HG02981 (cell line): ENCODE measurements at regions not wholly inside any gene's neighbourhood (a gene's known extent, or its start where the extent isn't known, plus 50 kb on each side); places are given as distances from the start of the nearest gene placed in this dataset.
A peak's percentile ranks its signal among the peaks of the same experiment; 100 is the strongest.
"Not testable (repeated sequence)": the region's sequence is repeated elsewhere in the genome, so short reads cannot be mapped to it uniquely, and the experiment has no call there.

Experiments used
- ATAC-seq: cut with Tn5 transposase; IDR thresholded peaks from one replicate; pipeline ENCODE4 v1.9.1; 2021; ENCODE audit warnings: mild to moderate bottlenecking, moderate library complexity; ENCODE audit not compliant: unreplicated experiment

DNA sequence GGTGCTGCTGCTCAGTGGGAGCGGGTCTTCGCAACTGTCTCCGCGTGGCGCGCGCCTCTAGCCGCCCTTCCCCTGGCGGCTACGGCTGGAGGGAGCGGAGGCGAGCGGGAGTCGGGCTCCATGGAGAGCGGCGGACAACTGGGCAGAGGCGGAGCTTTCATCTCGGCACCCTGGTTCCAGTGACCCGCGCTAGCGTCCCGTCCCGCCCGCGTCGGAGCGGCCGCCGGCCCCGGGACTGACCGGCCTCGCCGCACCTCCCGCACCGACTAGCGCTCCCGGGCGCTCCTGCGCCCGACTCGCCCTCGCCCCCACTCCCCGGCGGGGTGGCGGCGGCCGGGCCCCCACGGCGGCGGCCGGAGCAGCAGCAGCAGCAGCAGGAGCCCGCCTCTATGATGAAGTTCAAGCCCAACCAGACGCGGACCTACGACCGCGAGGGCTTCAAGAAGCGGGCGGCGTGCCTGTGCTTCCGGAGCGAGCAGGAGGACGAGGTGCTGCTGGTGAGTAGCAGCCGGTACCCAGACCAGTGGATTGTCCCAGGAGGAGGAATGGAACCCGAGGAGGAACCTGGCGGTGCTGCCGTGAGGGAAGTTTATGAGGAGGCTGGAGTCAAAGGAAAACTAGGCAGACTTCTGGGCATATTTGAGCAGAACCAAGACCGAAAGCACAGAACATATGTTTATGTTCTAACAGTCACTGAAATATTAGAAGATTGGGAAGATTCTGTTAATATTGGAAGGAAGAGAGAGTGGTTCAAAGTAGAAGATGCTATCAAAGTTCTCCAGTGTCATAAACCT is 69.2 kb upstream of the NOTCH2NLA start:
- ATAC-seq, result peak; percentile 44

DNA sequence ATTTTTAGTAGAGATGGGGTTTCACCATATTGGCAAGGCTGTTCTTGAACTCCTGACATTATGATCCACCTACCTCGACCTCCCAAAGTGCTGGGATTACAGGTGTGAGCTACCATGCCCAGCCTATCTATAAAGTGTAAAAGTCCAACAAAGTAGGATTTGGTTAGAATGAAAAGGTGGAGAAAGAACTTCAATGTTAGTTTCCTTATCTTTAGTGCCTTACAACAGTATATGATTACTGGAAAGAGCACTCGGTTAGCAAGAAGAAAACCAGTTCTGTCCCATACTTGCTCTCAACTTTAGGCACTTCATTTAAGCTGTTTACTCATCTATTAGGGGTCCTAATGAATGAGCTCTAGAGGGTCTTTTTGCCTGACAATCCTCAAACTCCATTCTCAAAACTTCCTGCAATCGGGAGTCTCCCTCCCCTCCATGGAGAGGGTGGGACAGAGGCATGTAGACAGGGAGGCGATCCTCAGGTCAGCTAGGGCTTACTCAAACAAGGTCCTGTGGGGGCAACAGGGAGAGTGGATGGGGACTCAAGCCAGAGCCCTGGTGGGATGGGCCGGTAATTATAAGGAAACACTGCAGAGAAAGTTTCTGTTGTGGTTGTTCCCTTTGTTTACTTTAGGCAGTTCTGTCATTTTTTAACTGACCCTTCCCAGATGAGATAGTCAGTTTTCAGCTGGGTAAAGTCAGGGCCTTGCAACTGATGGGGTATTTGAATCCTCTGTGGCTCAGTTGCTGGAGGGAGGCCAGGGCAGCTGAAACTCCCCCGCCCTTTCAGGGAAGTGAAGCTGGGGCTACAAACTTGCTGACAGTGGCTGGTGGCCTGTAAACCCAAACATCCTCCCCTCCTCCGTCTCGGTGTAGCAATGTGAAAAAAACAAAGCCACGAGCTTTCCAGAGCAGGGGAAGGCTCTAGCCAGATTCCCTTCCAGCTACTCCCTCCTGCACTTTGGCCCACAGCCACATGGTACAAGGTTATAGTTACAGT is 64.4 kb upstream of the NOTCH2NLA start:
- ATAC-seq, result peak; percentile 67

DNA sequence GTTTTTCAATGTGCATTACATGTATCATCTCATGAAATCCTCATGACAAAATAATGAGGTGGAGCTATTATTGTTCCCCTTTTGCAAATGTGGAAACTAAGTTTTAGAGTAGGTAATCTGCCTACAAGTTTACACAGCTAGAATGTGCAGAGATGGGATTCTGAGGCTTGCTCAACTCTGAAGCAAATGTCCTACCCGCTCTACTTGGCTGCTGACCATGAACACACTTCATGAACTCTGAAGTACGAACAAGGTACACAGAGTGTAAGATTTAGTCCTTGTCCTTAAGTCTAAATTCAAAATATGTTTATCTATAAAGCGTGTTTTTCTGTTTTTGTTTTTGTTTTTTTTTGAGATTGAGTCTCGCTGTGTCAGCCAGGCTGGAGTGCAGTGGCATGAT is 63.6 kb upstream of the NOTCH2NLA start:
- ATAC-seq, result not testable (repeated sequence)

DNA sequence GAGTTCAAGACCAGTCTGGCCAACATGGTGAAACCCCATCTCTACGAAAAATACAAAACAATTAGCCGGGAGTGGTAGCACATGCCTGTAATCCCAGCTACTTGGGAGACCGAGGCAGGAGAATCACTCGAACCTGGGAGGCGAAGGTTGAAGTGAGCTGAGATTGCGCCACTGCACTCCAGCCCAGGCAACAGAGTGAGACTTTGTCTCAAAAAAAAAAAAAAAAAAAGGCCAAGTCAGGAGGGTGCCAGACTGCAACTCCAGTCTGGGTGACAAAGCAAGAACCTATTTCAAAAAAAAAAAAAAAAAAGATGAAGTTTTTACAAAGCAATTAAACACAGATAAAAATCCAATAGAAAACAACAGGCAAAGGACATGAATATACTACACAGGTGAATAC is 59.1 kb upstream of the NOTCH2NLA start:
- ATAC-seq, result not testable (repeated sequence)

DNA sequence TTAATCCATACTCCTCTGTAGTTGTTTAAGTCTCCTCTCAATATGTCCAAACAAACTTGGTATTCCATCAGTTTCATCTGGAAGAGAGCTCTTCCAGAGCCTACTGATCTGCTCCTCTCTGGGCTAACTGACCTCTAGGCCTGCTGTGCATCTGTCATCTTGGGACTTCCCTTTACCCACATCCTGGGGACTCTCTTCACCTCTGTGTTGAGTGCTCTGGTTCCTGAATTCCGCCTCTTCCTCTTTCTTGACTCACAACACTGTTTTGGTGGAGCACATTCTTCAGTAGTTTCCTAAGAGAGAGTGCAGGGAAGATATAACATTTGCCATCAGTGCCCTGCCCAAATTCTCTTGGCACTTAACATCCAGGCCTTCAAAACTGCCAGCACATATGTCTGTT is 55.9 kb upstream of the NOTCH2NLA start:
- peak; percentile 42 for ATAC-seq

DNA sequence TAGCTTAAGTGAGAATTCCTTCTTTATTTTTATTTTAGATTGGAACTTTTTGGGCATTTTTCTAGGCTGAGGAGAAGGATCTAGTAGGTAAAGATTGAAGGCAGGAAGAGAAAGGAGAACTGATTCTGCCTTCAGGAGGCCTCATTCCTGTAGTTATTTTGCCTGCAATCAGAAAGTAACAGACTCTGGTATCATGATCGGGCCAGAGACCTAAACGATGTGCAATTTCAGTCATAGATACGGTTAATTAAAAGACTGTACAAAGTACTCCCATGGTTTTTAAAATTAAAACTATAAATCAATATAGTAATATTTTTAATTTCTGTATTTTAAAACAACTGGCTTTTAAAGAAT is 54.7 kb upstream of the NOTCH2NLA start:
- ATAC-seq, result not testable (repeated sequence)

DNA sequence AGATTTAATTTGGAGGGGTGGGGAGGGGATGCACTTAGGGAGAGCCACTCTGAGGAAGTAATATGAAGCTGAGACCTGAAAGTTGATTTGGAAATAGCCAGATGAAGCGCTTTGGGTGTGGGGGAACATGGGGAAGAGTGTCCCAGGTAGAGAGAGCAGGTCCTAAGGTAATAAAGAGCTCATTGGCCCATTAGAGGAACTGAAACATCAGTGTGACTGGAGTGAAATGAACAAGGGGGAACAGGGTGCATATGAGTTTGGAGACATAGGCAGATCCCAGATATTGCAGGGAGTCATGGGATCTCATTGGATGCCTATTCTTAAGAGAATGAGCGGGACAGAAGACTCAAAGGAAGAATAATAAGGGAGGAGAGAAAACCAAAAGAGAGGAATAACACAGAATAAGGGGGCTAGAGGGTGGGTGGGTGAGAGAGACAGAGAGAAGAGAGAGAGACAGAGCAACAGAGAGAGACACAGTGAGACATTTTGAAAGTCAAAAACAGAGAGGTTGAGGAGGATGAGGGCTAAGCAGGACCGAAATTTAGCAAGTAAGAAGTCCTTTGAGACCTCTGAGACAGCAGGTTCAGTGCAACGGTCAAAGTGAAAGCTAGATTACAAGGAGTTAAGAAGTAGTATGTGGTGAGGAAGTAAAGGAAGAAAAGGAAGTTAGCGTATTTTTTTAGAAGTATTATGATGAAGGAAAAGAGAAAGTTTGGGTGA is 54.1 kb upstream of the NOTCH2NLA start:
- not testable (repeated sequence) for ATAC-seq

DNA sequence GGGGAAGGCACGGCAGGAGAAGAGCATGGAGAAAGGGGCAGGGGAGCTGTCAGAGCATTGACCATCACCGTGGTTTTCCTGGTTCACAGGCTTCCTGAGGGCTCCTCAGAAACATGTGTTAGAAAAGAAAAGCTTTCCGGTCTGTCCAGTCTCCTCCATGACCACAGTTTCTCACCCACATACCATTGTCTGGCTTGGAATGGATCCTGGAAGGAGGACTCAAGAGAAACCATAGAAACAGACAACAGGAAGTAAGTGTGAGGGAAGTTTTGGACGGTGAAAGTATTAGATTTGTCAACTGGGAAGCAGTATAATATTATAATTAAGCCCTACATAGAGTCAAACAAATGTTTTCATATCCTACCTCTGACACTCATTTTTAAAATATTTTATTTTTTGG is 52.7 kb upstream of the NOTCH2NLA start:
- not testable (repeated sequence) for ATAC-seq

DNA sequence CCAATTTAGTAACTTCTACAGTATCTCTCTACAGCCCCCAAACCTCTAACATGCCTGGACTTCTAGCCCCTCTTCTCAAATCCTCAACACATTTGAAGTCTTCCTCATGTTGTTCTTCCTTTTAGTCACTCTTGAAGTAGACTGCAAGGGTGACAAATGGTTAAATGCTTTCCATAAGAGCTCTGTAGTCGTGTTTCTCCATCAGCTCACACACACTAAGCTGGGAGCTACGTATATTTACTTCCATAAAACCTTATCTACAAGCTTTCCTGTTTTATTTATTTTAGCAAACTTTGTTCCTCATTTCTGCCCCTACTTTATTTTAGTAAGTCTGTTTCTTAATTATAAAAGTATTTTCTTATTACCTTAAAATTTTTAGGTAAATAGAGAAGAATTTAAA is 49.9 kb upstream of the NOTCH2NLA start:
- ATAC-seq, result not testable (repeated sequence)
